SK-N-SH treated with all-trans-retinoic acid at 6 μM for 48 hours (cell line): ENCODE measurements at regions not wholly inside any gene's neighbourhood (a gene's known extent, or its start where the extent isn't known, plus 50 kb on each side); places are given as distances from the start of the nearest gene placed in this dataset.

ENCODE experiments used
- ATAC-seq: fragments of 200-7000 bp; cut with Tn5 transposase; 3 replicates; pipeline ENCODE4 v1.9.1; 2020; ENCODE audit warnings: mild to moderate bottlenecking, moderate library complexity
- ARNTL ChIP-seq: fragments of 450-650 bp; formaldehyde crosslinking; IDR thresholded peaks from 2 replicates; pipeline ENCODE4 v1.5.0; 2020; ENCODE audit warnings: low read depth, mild to moderate bottlenecking, moderate library complexity, borderline replicate concordance
- BACH2 ChIP-seq: fragments of 250-450 bp; sonication (Bioruptor Pico); IDR thresholded peaks from 2 replicates; pipeline ENCODE4 v1.9.0; 2021; ENCODE audit warnings: mild to moderate bottlenecking, borderline replicate concordance
- CREB5 ChIP-seq: fragments of 250-450 bp; sonication (Bioruptor Pico); IDR thresholded peaks from 2 replicates; pipeline ENCODE4 v1.5.1; 2020; ENCODE audit warnings: low read depth, mild to moderate bottlenecking, moderate library complexity
- CSDC2 ChIP-seq: fragments of 250-450 bp; sonication (Bioruptor Pico); IDR thresholded peaks from 2 replicates; pipeline ENCODE4 v1.5.0; 2020; ENCODE audit warnings: mild to moderate bottlenecking, moderate library complexity
- ESRRG ChIP-seq: fragments of 250-450 bp; sonication (Bioruptor Pico); IDR thresholded peaks from 2 replicates; pipeline ENCODE4 v1.6.1; 2021; ENCODE audit warnings: mild to moderate bottlenecking
- GLIS3 ChIP-seq: fragments of 250-450 bp; sonication (Bioruptor Pico); IDR thresholded peaks from 2 replicates; pipeline ENCODE4 v1.5.0; 2020; ENCODE audit warnings: mild to moderate bottlenecking, moderate library complexity
- ISL1 ChIP-seq: fragments of 250-450 bp; sonication (Bioruptor Pico); IDR thresholded peaks from 2 replicates; pipeline ENCODE4 v2.1.2; 2022; ENCODE audit warnings: mild to moderate bottlenecking, moderate library complexity
- OSR1 ChIP-seq: fragments of 250-450 bp; sonication (Bioruptor Pico); IDR thresholded peaks from 2 replicates; pipeline ENCODE4 v1.8.0; 2022; ENCODE audit warnings: moderate library complexity, mild to moderate bottlenecking, inconsistent platforms
- POU6F1 ChIP-seq: fragments of 250-450 bp; sonication (Bioruptor Pico); IDR thresholded peaks from 2 replicates; pipeline ENCODE4 v1.8.0; 2021; ENCODE audit warnings: low read depth, mild to moderate bottlenecking, moderate library complexity, borderline replicate concordance
- PPARA ChIP-seq: fragments of 250-450 bp; sonication (Bioruptor Pico); IDR thresholded peaks from 2 replicates; pipeline ENCODE4 v1.5.0; 2020; ENCODE audit warnings: mild to moderate bottlenecking, borderline replicate concordance
- RARB ChIP-seq: fragments of 250-450 bp; sonication (Bioruptor Pico); IDR thresholded peaks from 2 replicates; pipeline ENCODE4 v1.8.0; 2021; ENCODE audit warnings: mild to moderate bottlenecking, moderate library complexity
- TCF4 ChIP-seq: fragments of 250-450 bp; sonication (Bioruptor Pico); IDR thresholded peaks from 2 replicates; pipeline ENCODE4 v1.8.0; 2021; ENCODE audit warnings: mild to moderate bottlenecking, moderate library complexity, borderline replicate concordance
- TOX ChIP-seq: fragments of 250-450 bp; sonication (Bioruptor Pico); IDR thresholded peaks from 2 replicates; pipeline ENCODE4 v1.8.0; 2021; ENCODE audit warnings: mild to moderate bottlenecking, moderate library complexity, borderline replicate concordance
- ZC3H10 ChIP-seq: fragments of 250-450 bp; sonication (Bioruptor Pico); IDR thresholded peaks from 2 replicates; pipeline ENCODE4 v1.5.1; 2021; ENCODE audit warnings: mild to moderate bottlenecking, moderate library complexity
- ZFP3 ChIP-seq: fragments of 250-450 bp; sonication (Bioruptor Pico); IDR thresholded peaks from 2 replicates; pipeline ENCODE4 v1.5.0; 2020; ENCODE audit warnings: mild to moderate bottlenecking, moderate library complexity
- ZFP30 ChIP-seq: fragments of 450-650 bp; formaldehyde crosslinking; IDR thresholded peaks from 2 replicates; pipeline ENCODE4 v1.5.0; 2022; ENCODE audit warnings: mild to moderate bottlenecking, moderate library complexity
- ZNF565 ChIP-seq: fragments of 450-650 bp; formaldehyde crosslinking; conservative IDR thresholded peaks from 2 replicates; pipeline ENCODE4 v1.5.0; 2020; ENCODE audit warnings: low read depth, mild to moderate bottlenecking, moderate library complexity
- ZNF70 ChIP-seq: fragments of 450-650 bp; formaldehyde crosslinking; IDR thresholded peaks from 2 replicates; pipeline ENCODE4 v1.5.0; 2020; ENCODE audit warnings: mild to moderate bottlenecking, moderate library complexity
- TF ChIP-seq, protein P1 (sequence below): fragments of 250-450 bp; sonication (Bioruptor Pico); IDR thresholded peaks from 2 replicates; pipeline ENCODE4 v1.8.0; 2020; ENCODE audit warnings: mild to moderate bottlenecking, moderate library complexity, borderline replicate concordance
- TF ChIP-seq, protein P2 (sequence below): fragments of 250-450 bp; sonication (Bioruptor Pico); IDR thresholded peaks from 2 replicates; pipeline ENCODE4 v1.5.0; 2020; ENCODE audit warnings: mild to moderate bottlenecking, moderate library complexity

GRCh38 chr2:118168615-118169014 is 80.3 kb downstream of the INSIG2 start:
- no peak for ATAC-seq
- TF ChIP-seq TOX (CRISPR knock-in tag) (no peak), ARNTL (no peak), TCF4 (CRISPR knock-in tag) (no peak), ISL1 (no peak), RARB (no peak), GLIS3 (no peak), CSDC2 (CRISPR knock-in tag) (no peak), ZFP3 (no peak), BACH2 (CRISPR knock-in tag) (no peak), ZNF70 (CRISPR knock-in tag) (no peak), ZC3H10 (CRISPR knock-in tag) (no peak), PPARA (CRISPR knock-in tag) (no peak)
- TF ChIP-seq, protein P1, sequence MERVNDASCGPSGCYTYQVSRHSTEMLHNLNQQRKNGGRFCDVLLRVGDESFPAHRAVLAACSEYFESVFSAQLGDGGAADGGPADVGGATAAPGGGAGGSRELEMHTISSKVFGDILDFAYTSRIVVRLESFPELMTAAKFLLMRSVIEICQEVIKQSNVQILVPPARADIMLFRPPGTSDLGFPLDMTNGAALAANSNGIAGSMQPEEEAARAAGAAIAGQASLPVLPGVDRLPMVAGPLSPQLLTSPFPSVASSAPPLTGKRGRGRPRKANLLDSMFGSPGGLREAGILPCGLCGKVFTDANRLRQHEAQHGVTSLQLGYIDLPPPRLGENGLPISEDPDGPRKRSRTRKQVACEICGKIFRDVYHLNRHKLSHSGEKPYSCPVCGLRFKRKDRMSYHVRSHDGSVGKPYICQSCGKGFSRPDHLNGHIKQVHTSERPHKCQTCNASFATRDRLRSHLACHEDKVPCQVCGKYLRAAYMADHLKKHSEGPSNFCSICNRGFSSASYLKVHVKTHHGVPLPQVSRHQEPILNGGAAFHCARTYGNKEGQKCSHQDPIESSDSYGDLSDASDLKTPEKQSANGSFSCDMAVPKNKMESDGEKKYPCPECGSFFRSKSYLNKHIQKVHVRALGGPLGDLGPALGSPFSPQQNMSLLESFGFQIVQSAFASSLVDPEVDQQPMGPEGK (CRISPR knock-in tag): no peak
- TF ChIP-seq, protein P2, sequence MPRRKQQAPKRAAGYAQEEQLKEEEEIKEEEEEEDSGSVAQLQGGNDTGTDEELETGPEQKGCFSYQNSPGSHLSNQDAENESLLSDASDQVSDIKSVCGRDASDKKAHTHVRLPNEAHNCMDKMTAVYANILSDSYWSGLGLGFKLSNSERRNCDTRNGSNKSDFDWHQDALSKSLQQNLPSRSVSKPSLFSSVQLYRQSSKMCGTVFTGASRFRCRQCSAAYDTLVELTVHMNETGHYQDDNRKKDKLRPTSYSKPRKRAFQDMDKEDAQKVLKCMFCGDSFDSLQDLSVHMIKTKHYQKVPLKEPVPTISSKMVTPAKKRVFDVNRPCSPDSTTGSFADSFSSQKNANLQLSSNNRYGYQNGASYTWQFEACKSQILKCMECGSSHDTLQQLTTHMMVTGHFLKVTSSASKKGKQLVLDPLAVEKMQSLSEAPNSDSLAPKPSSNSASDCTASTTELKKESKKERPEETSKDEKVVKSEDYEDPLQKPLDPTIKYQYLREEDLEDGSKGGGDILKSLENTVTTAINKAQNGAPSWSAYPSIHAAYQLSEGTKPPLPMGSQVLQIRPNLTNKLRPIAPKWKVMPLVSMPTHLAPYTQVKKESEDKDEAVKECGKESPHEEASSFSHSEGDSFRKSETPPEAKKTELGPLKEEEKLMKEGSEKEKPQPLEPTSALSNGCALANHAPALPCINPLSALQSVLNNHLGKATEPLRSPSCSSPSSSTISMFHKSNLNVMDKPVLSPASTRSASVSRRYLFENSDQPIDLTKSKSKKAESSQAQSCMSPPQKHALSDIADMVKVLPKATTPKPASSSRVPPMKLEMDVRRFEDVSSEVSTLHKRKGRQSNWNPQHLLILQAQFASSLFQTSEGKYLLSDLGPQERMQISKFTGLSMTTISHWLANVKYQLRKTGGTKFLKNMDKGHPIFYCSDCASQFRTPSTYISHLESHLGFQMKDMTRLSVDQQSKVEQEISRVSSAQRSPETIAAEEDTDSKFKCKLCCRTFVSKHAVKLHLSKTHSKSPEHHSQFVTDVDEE: no peak

- no peak for TF ChIP-seq TCF4 (CRISPR knock-in tag)
- ATAC-seq: no peak
Measured at GRCh38 chr2:118167026-118167425, 78.8 kb downstream of the INSIG2 start.

- TF ChIP-seq BACH2 (CRISPR knock-in tag) (no peak), ESRRG (CRISPR knock-in tag) (no peak), OSR1 (CRISPR knock-in tag) (no peak), ZC3H10 (CRISPR knock-in tag) (no peak), TCF4 (CRISPR knock-in tag) (no peak), CSDC2 (CRISPR knock-in tag) (no peak), ZNF70 (CRISPR knock-in tag) (no peak), GLIS3 (no peak), ISL1 (no peak), CREB5 (CRISPR knock-in tag) (no peak), ZFP30 (no peak), ARNTL (no peak), PPARA (CRISPR knock-in tag) (no peak), ZFP3 (no peak), ZNF565 (CRISPR knock-in tag) (no peak), POU6F1 (no peak)
- TF ChIP-seq, protein P2: no peak
- TF ChIP-seq, protein P1 (CRISPR knock-in tag): no peak
- no peak for ATAC-seq
Measured at GRCh38 chr2:118166242-118166641, 78.0 kb downstream of the INSIG2 start.
